HepG2 (cell line): ENCODE measurements at regions not wholly inside any gene's neighbourhood (a gene's known extent, or its start where the extent isn't known, plus 50 kb on each side); places are given as distances from the start of the nearest gene placed in this dataset.
A peak's percentile ranks its signal among the peaks of the same experiment; 100 is the strongest.

Experiments used
- ATAC-seq: fragments of 200-7000 bp; cut with Tn5 transposase; 3 replicates; pipeline ENCODE4 v1.9.1; 2020; ENCODE audit warnings: mild to moderate bottlenecking, moderate library complexity
- BruUV-seq: library from RNA; stranded (reverse); fragments of 400-500 nt; replicated peaks from 2 replicates; lab custom pipeline; 2021; lab: Mats Ljungman, UMichigan
- CTCF ChIA-PET: fragments of 300-600 bp; formaldehyde crosslinking; extraction: SDS; loops from one replicate; lab custom pipeline; 2021; ENCODE audit warnings: low total read pairs, inconsistent platforms, low intra/inter-chr PET ratio; lab: Yijun Ruan, JAX
- POLR2A ChIA-PET: fragments of 350-600 bp; sonication (Branson Sonifier 250); formaldehyde crosslinking; loops from one replicate; lab custom pipeline; 2020; ENCODE audit warnings: antibody characterized with exemption, inconsistent platforms; lab: Yijun Ruan, JAX
- DNase-seq: peaks from one replicate; pipeline ENCODE4 v3.0.0-alpha.2; 2015; ENCODE audit warnings: low spot score
- FAIRE-seq: peaks from 3 replicates; lab custom pipeline; 2011; peaks lifted over from hg19 to GRCh38; lab: Jason Lieb, UNC
- H2AFZ ChIP-seq: one replicate; pipeline ENCODE4 v1.6.1; 2011; ENCODE audit warnings: low read length, inconsistent platforms
- H3K27ac ChIP-seq: fragments of 300-600 bp; 3 replicates; pipeline ENCODE4 v1.8.0; 2011; ENCODE audit warnings: mixed run types, mild to moderate bottlenecking, mixed read lengths, low read length, inconsistent platforms; ENCODE audit not compliant: insufficient read depth; ENCODE audit errors: extremely low read length
- H3K27me3 ChIP-seq, 2 experiments: fragments of 200-600 bp in 1 of 2; 2 replicates in 1 of 2; 3 replicates in 1 of 2; pipeline versions ENCODE4 v1.6.0 to v1.8.0; 2011; ENCODE audit warnings: low read length in 2 of 2, mild to moderate bottlenecking in 2 of 2, moderate library complexity in 2 of 2, inconsistent platforms in 1 of 2; ENCODE audit not compliant: insufficient read depth in 2 of 2, control insufficient read depth in 1 of 2
- H3K36me3 ChIP-seq, 2 experiments: fragments of 200-600 bp in 1 of 2; replicated peaks in 1 of 2; 2 replicates in 1 of 2; 3 replicates in 1 of 2; pipeline versions ENCODE4 v1.5.1 to v1.8.0; 2011; ENCODE audit warnings: low read length in 2 of 2, inconsistent platforms in 1 of 2; ENCODE audit not compliant: insufficient read depth in 2 of 2, control insufficient read depth in 1 of 2
- H3K4me1 ChIP-seq: 2 replicates; pipeline ENCODE4 v1.5.1; 2012; ENCODE audit warnings: low read length, inconsistent platforms; ENCODE audit not compliant: insufficient read depth
- H3K4me2 ChIP-seq: 2 replicates; pipeline ENCODE4 v1.6.0; 2011; ENCODE audit warnings: low read depth, low read length, inconsistent platforms
- H3K4me3 ChIP-seq, 3 experiments: fragments of 200-600 bp in 1 of 3; sonication (generic), shearing (Covaris generic) in 1 of 3; replicated peaks in 1 of 3; 2 replicates each; pipeline ENCODE4 v1.5.1; 2011 to 2016; ENCODE audit warnings: low read length in 3 of 3, inconsistent platforms in 2 of 3, low read depth in 2 of 3, mild to moderate bottlenecking in 2 of 3, control low read depth in 1 of 3, mixed read lengths in 1 of 3; ENCODE audit not compliant: insufficient read depth in 1 of 3
- H3K79me2 ChIP-seq: one replicate; pipeline ENCODE4 v1.6.1; 2011; ENCODE audit warnings: low read length, inconsistent platforms; ENCODE audit not compliant: insufficient read depth
- H3K9ac ChIP-seq: 2 replicates; pipeline ENCODE4 v1.6.0; 2011; ENCODE audit warnings: mild to moderate bottlenecking, low read depth, low read length, inconsistent platforms; ENCODE audit not compliant: insufficient read depth
- H3K9me3 ChIP-seq: 2 replicates; pipeline ENCODE4 v1.5.1; 2012; ENCODE audit warnings: mild to moderate bottlenecking, low read length
- H4K20me1 ChIP-seq: 2 replicates; pipeline ENCODE4 v1.6.0; 2011; ENCODE audit warnings: inconsistent platforms, mild to moderate bottlenecking, low read length, moderate library complexity; ENCODE audit not compliant: insufficient read depth
- CBX5 ChIP-seq: sonication (generic); formaldehyde crosslinking; IDR thresholded peaks from 2 replicates; pipeline ENCODE4 v1.4.0; 2020; ENCODE audit warnings: missing genetic modification reagents, borderline replicate concordance
- CHD2 ChIP-seq: IDR thresholded peaks from 2 replicates; pipeline ENCODE4 v1.6.1; 2011; ENCODE audit warnings: low read depth, low read length, improper control_type of control experiment
- GMEB1 ChIP-seq: sonication (generic); formaldehyde crosslinking; IDR thresholded peaks from 2 replicates; pipeline ENCODE4 v1.5.1; 2020; ENCODE audit warnings: missing genetic modification reagents, mild to moderate bottlenecking, borderline replicate concordance
- REST ChIP-seq, 2 experiments: IDR thresholded peaks; 2 replicates each; pipeline ENCODE4 v1.6.1; 2011 to 2012; ENCODE audit warnings: low read length in 2 of 2, borderline replicate concordance in 1 of 2, low read depth in 1 of 2, mild to moderate bottlenecking in 1 of 2, moderate library complexity in 1 of 2
- SIN3B ChIP-seq: fragments of 150-350 bp; IDR thresholded peaks from 2 replicates; pipeline ENCODE4 v1.6.1; 2014; ENCODE audit warnings: low read length
- SRSF1 ChIP-seq: fragments of 200-400 bp; formaldehyde crosslinking; optimal IDR thresholded peaks from 2 replicates; pipeline ENCODE3; 2017; ENCODE audit warnings: mild to moderate bottlenecking, low read depth, low read length, moderate library complexity
- WGBS: methylation state at CpG from one replicate; pipeline ENCODE4 v1.1.6; 2017; ENCODE audit warnings: low lambda C conversion rate; 5-methylcytosine and 5-hydroxymethylcytosine counted together
- in situ Hi-C: cut with HindIII; loops from 2 replicates; pipeline ENCODE4 v1.10.0; 2017; ENCODE audit warnings: low pct_unique_long_range_greater_than_20kb; ENCODE audit not compliant: extremely low pct_ligation_motif_present
- intact Hi-C: fragments of 100-400 bp; cut with micrococcal nuclease; formaldehyde crosslinking; loops from one replicate; pipeline ENCODE4 v1.10.0; 2022; ENCODE audit not compliant: unreplicated experiment

- BruUV-seq = no TSS peak
- Histone ChIP-seq H3K4me2 (no peak overlapping the region), H3K9ac (no peak overlapping the region), H3K79me2 (no peaks in the 10 kb centered on the region), H2AFZ (no peak overlapping the region), H3K9me3 (no peaks in the 10 kb centered on the region), H3K27me3 (no peaks in the 10 kb centered on the region), H3K36me3 (no peaks in the 10 kb centered on the region), H3K4me1 (no peaks in the 10 kb centered on the region), H3K4me3 (no peak overlapping the region), H4K20me1 (no peaks in the 10 kb centered on the region), H3K27ac (no peak overlapping the region)
- ChIA-PET POLR2A (no interaction called here), CTCF (no interaction called here)
- ATAC-seq = no peak
- intact Hi-C loops (no loop called here), in situ Hi-C loops (no loop called here)
- DNase-seq = no peak
- 28% methylated on average over 12 of the region's 12 CpGs for WGBS
- FAIRE-seq = no peak
- TF ChIP-seq SRSF1 (no peak), GMEB1 (CRISPR knock-in tag) (no peak), CHD2 (no peak), CBX5 (CRISPR knock-in tag) (no peak)
These were observed 60.6 kb downstream of the IRX6 start for GRCh38 chr16:55384288-55385247.

- POLR2A ChIA-PET = no interaction called here
- in situ Hi-C loops = no loop called here
- TF ChIP-seq SIN3B (no peak), REST (IDR thresholded peaks at IDR 0.05; ENCODE audit: borderline replicate concordance in 1 of 2, low read depth in 1 of 2, low read length in 2 of 2) (peak in 1 of 2 experiments; percentile 83)
- no peaks in the 10 kb centered on the region for H3K9me3 ChIP-seq
- H3K9ac ChIP-seq = no peak overlapping the region
- H3K79me2 ChIP-seq = no peaks in the 10 kb centered on the region
- ATAC-seq = no peak
- CTCF ChIA-PET = no interaction called here
- H3K36me3 ChIP-seq = no peaks in the 10 kb centered on the region
- DNase-seq = no peak
- FAIRE-seq = no peak
- H4K20me1 ChIP-seq = no peaks in the 10 kb centered on the region
- no peak overlapping the region for H3K4me3 ChIP-seq
- intact Hi-C loops = no loop called here
- WGBS = 44% methylated on average over 3 of the region's 3 CpGs
- H2AFZ ChIP-seq = no peak overlapping the region
- no TSS peak for BruUV-seq
- no peak overlapping the region for H3K27ac ChIP-seq
- H3K27me3 ChIP-seq = 0 out of 5 replicates have a peak, but pooled peaks cover 0 to 5% of the 10 kb centered on the region in 2 experiments
- H3K4me1 ChIP-seq = no peaks in the 10 kb centered on the region
- no peak overlapping the region for H3K4me2 ChIP-seq
These were observed 61.4 kb downstream of the IRX6 start for GRCh38 chr16:55385359-55385758.
